ENCODE measurements at regions not wholly inside any gene's neighbourhood (a gene's known extent, or its start where the extent isn't known, plus 50 kb on each side); places are given as distances from the start of the nearest gene placed in this dataset.

- Histone ChIP-seq H3K27ac (no peak overlapping the region), H3K27me3 (peaks cover 0 to 87% (median 2%) of the 10 kb centered on the region in 4 donors), H3K4me1 (peaks cover 0 to 6% (median 0%) of the 10 kb centered on the region in 3 donors), H3K9me3 (no peaks in the 10 kb centered on the region), H3K36me3 (no peaks in the 10 kb centered on the region), H3K4me3 (no peak overlapping the region)
- no peak for TF ChIP-seq POLR2A (IDR thresholded peaks at IDR 0.05)
- TF ChIP-seq, protein P1, sequence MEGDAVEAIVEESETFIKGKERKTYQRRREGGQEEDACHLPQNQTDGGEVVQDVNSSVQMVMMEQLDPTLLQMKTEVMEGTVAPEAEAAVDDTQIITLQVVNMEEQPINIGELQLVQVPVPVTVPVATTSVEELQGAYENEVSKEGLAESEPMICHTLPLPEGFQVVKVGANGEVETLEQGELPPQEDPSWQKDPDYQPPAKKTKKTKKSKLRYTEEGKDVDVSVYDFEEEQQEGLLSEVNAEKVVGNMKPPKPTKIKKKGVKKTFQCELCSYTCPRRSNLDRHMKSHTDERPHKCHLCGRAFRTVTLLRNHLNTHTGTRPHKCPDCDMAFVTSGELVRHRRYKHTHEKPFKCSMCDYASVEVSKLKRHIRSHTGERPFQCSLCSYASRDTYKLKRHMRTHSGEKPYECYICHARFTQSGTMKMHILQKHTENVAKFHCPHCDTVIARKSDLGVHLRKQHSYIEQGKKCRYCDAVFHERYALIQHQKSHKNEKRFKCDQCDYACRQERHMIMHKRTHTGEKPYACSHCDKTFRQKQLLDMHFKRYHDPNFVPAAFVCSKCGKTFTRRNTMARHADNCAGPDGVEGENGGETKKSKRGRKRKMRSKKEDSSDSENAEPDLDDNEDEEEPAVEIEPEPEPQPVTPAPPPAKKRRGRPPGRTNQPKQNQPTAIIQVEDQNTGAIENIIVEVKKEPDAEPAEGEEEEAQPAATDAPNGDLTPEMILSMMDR (IDR thresholded peaks at IDR 0.05) = no peak
- intact Hi-C loops (cut with DNase I) = no loop called here
- 75 to 81% methylated on average over 4 of the region's 4 CpGs for WGBS, 2 donors
- no peak for DNase-seq
Measured at GRCh38 chr17:73788111-73788510, 143.9 kb upstream of the SDK2 start.

- Histone ChIP-seq H3K36me3 (no peaks in the 10 kb centered on the region), H3K4me3 (no peak overlapping the region), H3K4me1 (peaks cover 0 to 4% (median 0%) of the 10 kb centered on the region in 3 donors), H3K27ac (no peak overlapping the region), H3K27me3 (peaks cover 0 to 75% (median 2%) of the 10 kb centered on the region in 4 donors), H3K9me3 (no peaks in the 10 kb centered on the region)
- WGBS, 2 donors = 92 to 100% methylated on average over 1 to 4 of the region's 4 CpGs
- no peak for DNase-seq
- TF ChIP-seq, protein P1 (IDR thresholded peaks at IDR 0.05) = no peak
- TF ChIP-seq POLR2A (IDR thresholded peaks at IDR 0.05) = no peak
- intact Hi-C loops (cut with DNase I) = no loop called here
Measured at GRCh38 chr17:73791121-73791520, 146.9 kb upstream of the SDK2 start.

GRCh38 chr17:73791631-73792030, 147.4 kb upstream of the SDK2 start:
- Histone ChIP-seq H3K4me3 (no peak overlapping the region), H3K27ac (no peak overlapping the region), H3K9me3 (no peaks in the 10 kb centered on the region), H3K4me1 (no peaks in the 10 kb centered on the region), H3K36me3 (no peaks in the 10 kb centered on the region), H3K27me3 (peaks cover 0 to 72% (median 2%) of the 10 kb centered on the region in 4 donors)
- no peak for TF ChIP-seq POLR2A (IDR thresholded peaks at IDR 0.05)
- TF ChIP-seq, protein P1 (IDR thresholded peaks at IDR 0.05) = no peak
- no peak for DNase-seq
- intact Hi-C loops (cut with DNase I) = no loop called here
- 85 to 88% methylated on average over 6 of the region's 6 CpGs for WGBS, 2 donors

DNA sequence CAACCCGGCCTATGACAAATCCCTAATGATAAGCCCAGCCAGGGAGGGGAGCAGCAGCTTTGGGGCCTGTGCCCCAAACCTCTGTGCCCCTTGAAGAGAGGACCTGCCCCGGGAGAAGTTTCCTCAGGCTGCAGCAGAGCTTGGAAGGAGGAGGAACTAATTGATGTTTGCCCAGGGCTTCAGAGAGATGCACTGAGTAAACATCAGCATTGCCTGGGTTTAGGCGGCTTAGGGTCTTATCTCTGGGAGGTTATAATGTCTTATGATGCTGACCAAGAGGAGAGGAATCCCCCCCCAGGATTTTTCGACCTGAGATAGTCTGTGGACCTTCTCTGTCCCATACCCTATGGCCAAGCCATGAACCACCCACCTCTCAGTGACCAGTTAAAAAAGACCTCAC, 148.7 kb upstream of the SDK2 start:
- intact Hi-C loops (cut with DNase I) = no loop called here
- Histone ChIP-seq H3K4me1 (no peaks in the 10 kb centered on the region), H3K27ac (no peak overlapping the region), H3K9me3 (no peaks in the 10 kb centered on the region), H3K27me3 (peaks cover 0 to 72% (median 0%) of the 10 kb centered on the region in 4 donors), H3K36me3 (no peaks in the 10 kb centered on the region), H3K4me3 (no peak overlapping the region)
- no peak for DNase-seq
- 8 to 29% methylated on average over 2 to 3 of the region's 4 CpGs for WGBS, 2 donors
- TF ChIP-seq, protein P1 (IDR thresholded peaks at IDR 0.05) = no peak
- TF ChIP-seq POLR2A (IDR thresholded peaks at IDR 0.05) = no peak

DNA sequence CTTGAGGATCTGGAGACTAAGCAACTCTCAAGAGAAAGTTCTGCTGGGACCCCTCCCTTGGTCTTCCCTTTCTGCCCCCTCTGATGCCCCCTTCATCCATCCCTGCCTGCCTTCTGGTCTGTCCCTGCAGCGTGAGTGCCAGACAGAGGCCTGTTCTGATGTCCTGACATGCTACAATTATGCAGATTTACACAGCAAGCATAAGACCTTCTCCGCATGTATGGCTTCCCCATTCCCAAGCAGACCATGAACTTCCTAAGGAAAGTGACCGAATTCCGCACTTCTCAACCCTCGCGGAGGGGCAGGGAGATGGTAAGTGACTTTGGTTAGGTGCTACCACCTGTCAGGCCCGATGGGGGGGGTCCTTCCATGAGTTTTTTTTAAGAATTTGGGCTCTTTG, 150.1 kb upstream of the SDK2 start:
- no peak for DNase-seq
- peaks cover 0 to 77% (median 0%) of the 10 kb centered on the region in 4 donors for H3K27me3 ChIP-seq
- no peak overlapping the region for H3K4me3 ChIP-seq
- intact Hi-C loops (cut with DNase I) = no loop called here
- H3K36me3 ChIP-seq = no peaks in the 10 kb centered on the region
- WGBS, 2 donors = 60 to 77% methylated on average over 3 to 7 of the region's 7 CpGs
- TF ChIP-seq, protein P1 (IDR thresholded peaks at IDR 0.05) = no peak
- no peak for TF ChIP-seq POLR2A (IDR thresholded peaks at IDR 0.05)
- no peaks in the 10 kb centered on the region for H3K9me3 ChIP-seq
- H3K27ac ChIP-seq = no peak overlapping the region
- no peaks in the 10 kb centered on the region for H3K4me1 ChIP-seq

Measured in esophagus squamous epithelium (tissue), 5 donors.